Trophoblast cell (in vitro differentiated cells and primary cell): ENCODE measurements at regions not wholly inside any gene's neighbourhood (a gene's known extent, or its start where the extent isn't known, plus 50 kb on each side); places are given as distances from the start of the nearest gene placed in this dataset.
"Not testable (repeated sequence)": the region's sequence is repeated elsewhere in the genome, so short reads cannot be mapped to it uniquely, and the experiment has no call there.

Source experiments
- DNase-seq, 2 donors: peaks; one replicate each; pipeline ENCODE4 v3.0.0-alpha.2; 2016
- H2AFZ ChIP-seq: 2 replicates; pipeline ENCODE4 v1.6.1; 2013; ENCODE audit warnings: low read length, moderate library complexity, mild to moderate bottlenecking; ENCODE audit not compliant: insufficient read depth, poor library complexity
- H2AK5ac ChIP-seq: 2 replicates; pipeline ENCODE4 v1.6.1; 2013; ENCODE audit warnings: mild to moderate bottlenecking, low read length
- H2BK120ac ChIP-seq: 2 replicates; pipeline ENCODE4 v1.6.1; 2013; ENCODE audit warnings: low read length, mild to moderate bottlenecking, moderate library complexity; ENCODE audit not compliant: insufficient read depth, poor library complexity
- H2BK12ac ChIP-seq: 2 replicates; pipeline ENCODE4 v1.6.1; 2013; ENCODE audit warnings: mild to moderate bottlenecking, low read length, moderate library complexity
- H2BK5ac ChIP-seq: 2 replicates; pipeline ENCODE4 v1.6.1; 2013; ENCODE audit warnings: low read length, low read depth, moderate library complexity, mild to moderate bottlenecking; ENCODE audit not compliant: poor library complexity
- H3K14ac ChIP-seq: 2 replicates; pipeline ENCODE4 v1.6.1; 2013; ENCODE audit warnings: mild to moderate bottlenecking, low read length
- H3K18ac ChIP-seq: 2 replicates; pipeline ENCODE4 v1.6.1; 2013; ENCODE audit warnings: mild to moderate bottlenecking, low read length
- H3K23ac ChIP-seq: 2 replicates; pipeline ENCODE4 v1.6.1; 2013; ENCODE audit warnings: low read length
- H3K27ac ChIP-seq: 2 replicates; pipeline ENCODE4 v1.5.1; 2013; ENCODE audit warnings: low read depth, mild to moderate bottlenecking, inconsistent platforms, low read length, moderate library complexity
- H3K27me3 ChIP-seq: 2 replicates; pipeline ENCODE4 v1.6.1; 2013; ENCODE audit warnings: inconsistent platforms, mild to moderate bottlenecking, low read length, moderate library complexity; ENCODE audit not compliant: insufficient read depth
- H3K36me3 ChIP-seq, 2 experiments: 1 replicate in 1 of 2; 2 replicates in 1 of 2; pipeline ENCODE4 v1.6.1; 2013; ENCODE audit warnings: low read length in 2 of 2, mild to moderate bottlenecking in 2 of 2, moderate library complexity in 1 of 2; ENCODE audit not compliant: insufficient read depth in 2 of 2, control insufficient read depth in 1 of 2
- H3K4ac ChIP-seq: 2 replicates; pipeline ENCODE4 v1.6.1; 2013; ENCODE audit warnings: low read depth, mild to moderate bottlenecking, low read length, moderate library complexity
- H3K4me1 ChIP-seq, 2 experiments: 1 replicate in 1 of 2; 2 replicates in 1 of 2; pipeline ENCODE4 v1.6.1; 2013; ENCODE audit warnings: low read length in 2 of 2, mild to moderate bottlenecking in 2 of 2, moderate library complexity in 1 of 2; ENCODE audit not compliant: insufficient read depth in 2 of 2, control insufficient read depth in 1 of 2
- H3K4me2 ChIP-seq: 2 replicates; pipeline ENCODE4 v1.6.1; 2013; ENCODE audit warnings: inconsistent platforms, mild to moderate bottlenecking, low read length, moderate library complexity
- H3K4me3 ChIP-seq: 2 replicates; pipeline ENCODE4 v1.5.1; 2013; ENCODE audit warnings: mild to moderate bottlenecking, low read depth, low read length, inconsistent platforms
- H3K79me1 ChIP-seq: one replicate; pipeline ENCODE4 v1.6.1; 2013; ENCODE audit warnings: low read length
- H3K79me2 ChIP-seq: 2 replicates; pipeline ENCODE4 v1.6.1; 2013; ENCODE audit warnings: low read length, mild to moderate bottlenecking; ENCODE audit not compliant: control insufficient read depth, insufficient read depth, poor library complexity
- H3K9ac ChIP-seq: 2 replicates; pipeline ENCODE4 v1.6.1; 2013; ENCODE audit warnings: mild to moderate bottlenecking, low read length
- H3K9me3 ChIP-seq: 2 replicates; pipeline ENCODE4 v1.6.1; 2013; ENCODE audit warnings: low read depth, mild to moderate bottlenecking, control low read depth, inconsistent platforms, low read length; ENCODE audit not compliant: insufficient read depth
- H4K12ac ChIP-seq: 2 replicates; pipeline ENCODE4 v1.6.1; 2013; ENCODE audit warnings: low read depth, mild to moderate bottlenecking, low read length, moderate library complexity
- H4K8ac ChIP-seq: 2 replicates; pipeline ENCODE4 v1.6.1; 2013; ENCODE audit warnings: low read depth, mild to moderate bottlenecking, low read length, moderate library complexity
- H4K91ac ChIP-seq: one replicate; pipeline ENCODE4 v1.6.1; 2013; ENCODE audit warnings: low read depth, mild to moderate bottlenecking, low read length, moderate library complexity
- WGBS: extraction: QIAGEN DNeasy Blood & Tissue Kit; methylation state at CpG from one replicate; pipeline ENCODE4 v1.1.7; 2013; ENCODE audit warnings: missing lambda C conversion rate; ENCODE audit not compliant: insufficient read length, insufficient coverage; ENCODE audit errors: extremely low coverage; 5-methylcytosine and 5-hydroxymethylcytosine counted together

DNA sequence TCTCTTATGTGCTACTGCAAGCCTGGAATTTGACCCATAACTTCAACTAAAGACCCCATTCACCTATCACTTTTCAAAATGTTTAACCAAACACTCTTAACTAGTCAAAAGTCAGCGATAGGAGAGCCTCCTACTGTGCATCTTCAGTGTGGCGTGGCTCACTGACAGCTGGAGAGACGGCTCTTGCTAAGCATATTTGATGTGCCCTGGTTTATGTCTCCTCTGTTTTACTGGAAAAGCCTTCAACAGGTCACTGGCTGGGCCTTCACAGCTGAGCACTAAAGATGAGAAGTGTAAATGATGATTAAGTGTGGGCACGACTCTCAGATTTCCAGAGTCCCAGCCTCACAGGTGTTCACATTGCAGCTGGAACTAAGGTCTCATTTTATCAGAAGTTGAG is 472.1 kb downstream of the SEMA3D start:
- WGBS = no CpG with 5 or more reads among the region's 4 CpGs
- H3K27me3 ChIP-seq = no peaks in the 10 kb centered on the region
- DNase-seq = no peak
- no peaks in the 10 kb centered on the region for H3K79me2 ChIP-seq
- no peak overlapping the region for H2AK5ac ChIP-seq
- H2BK120ac ChIP-seq = no peak overlapping the region
- no peak overlapping the region for H4K12ac ChIP-seq
- H4K8ac ChIP-seq = no peak overlapping the region
- no peaks in the 10 kb centered on the region for H3K36me3 ChIP-seq
- no peaks in the 10 kb centered on the region for H3K9me3 ChIP-seq
- no peak overlapping the region for H3K4me2 ChIP-seq
- no peak overlapping the region for H3K14ac ChIP-seq
- H3K4ac ChIP-seq = no peak overlapping the region
- no peak overlapping the region for H3K18ac ChIP-seq
- no peak overlapping the region for H3K23ac ChIP-seq
- no peak overlapping the region for H3K27ac ChIP-seq
- H3K9ac ChIP-seq = no peak overlapping the region
- no peak overlapping the region for H2AFZ ChIP-seq
- H2BK12ac ChIP-seq = no peak overlapping the region
- no peak overlapping the region for H2BK5ac ChIP-seq
- no peaks in the 10 kb centered on the region for H3K4me1 ChIP-seq
- H3K4me3 ChIP-seq = no peak overlapping the region
- H3K79me1 ChIP-seq = no peaks in the 10 kb centered on the region
- no peak overlapping the region for H4K91ac ChIP-seq

GRCh38 chr7:84712374-84713121 is 474.3 kb downstream of the SEMA3D start:
- no peak overlapping the region for H3K18ac ChIP-seq
- H3K4me1 ChIP-seq = no peaks in the 10 kb centered on the region
- no peaks in the 10 kb centered on the region for H3K79me1 ChIP-seq
- no peak overlapping the region for H2BK12ac ChIP-seq
- no peak overlapping the region for H3K4me2 ChIP-seq
- H3K36me3 ChIP-seq = no peaks in the 10 kb centered on the region
- H2AK5ac ChIP-seq = no peak overlapping the region
- H2BK5ac ChIP-seq = no peak overlapping the region
- no peak overlapping the region for H3K23ac ChIP-seq
- H3K4me3 ChIP-seq = no peak overlapping the region
- no peak overlapping the region for H2BK120ac ChIP-seq
- H4K91ac ChIP-seq = no peak overlapping the region
- no peak overlapping the region for H3K9ac ChIP-seq
- no peak overlapping the region for H3K4ac ChIP-seq
- no CpG with 5 or more reads among the region's 4 CpGs for WGBS
- H3K14ac ChIP-seq = no peak overlapping the region
- no peaks in the 10 kb centered on the region for H3K27me3 ChIP-seq
- no peak overlapping the region for H4K12ac ChIP-seq
- no peak overlapping the region for H3K27ac ChIP-seq
- no peaks in the 10 kb centered on the region for H3K79me2 ChIP-seq
- no peaks in the 10 kb centered on the region for H3K9me3 ChIP-seq
- DNase-seq = no peak
- H2AFZ ChIP-seq = no peak overlapping the region
- no peak overlapping the region for H4K8ac ChIP-seq

DNA sequence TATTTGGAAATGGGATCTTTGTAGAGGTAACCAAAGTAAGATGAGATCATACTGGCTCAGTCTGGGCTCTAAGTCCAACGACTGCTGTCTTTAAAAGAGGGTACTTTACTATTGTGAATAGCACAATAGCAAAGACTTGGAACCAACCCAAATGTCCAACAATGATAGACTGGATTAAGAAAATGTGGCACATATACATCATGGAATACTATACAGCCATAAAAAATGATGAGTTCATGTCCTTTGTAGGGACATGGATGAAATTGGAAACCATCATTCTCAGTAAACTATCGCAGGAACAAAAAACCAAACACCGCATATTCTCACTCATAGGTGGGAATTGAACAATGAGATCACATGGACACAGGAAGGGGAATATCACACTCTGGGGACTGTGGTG is 476.3 kb downstream of the SEMA3D start:
- not testable (repeated sequence) for H2BK120ac ChIP-seq, H4K8ac ChIP-seq, H3K14ac ChIP-seq, H3K4ac ChIP-seq, H4K91ac ChIP-seq, H3K23ac ChIP-seq, H4K12ac ChIP-seq, DNase-seq, H3K9me3 ChIP-seq, H3K27ac ChIP-seq, H3K27me3 ChIP-seq, H3K79me1 ChIP-seq, H3K79me2 ChIP-seq, H3K9ac ChIP-seq, H3K4me2 ChIP-seq, H3K36me3 ChIP-seq, H3K4me1 ChIP-seq, H2AK5ac ChIP-seq, H2BK12ac ChIP-seq, H2AFZ ChIP-seq, H2BK5ac ChIP-seq, H3K4me3 ChIP-seq, H3K18ac ChIP-seq
- WGBS = no CpG with 5 or more reads among the region's 3 CpGs

GRCh38 chr7:84705706-84706105 is 481.1 kb downstream of the SEMA3D start:
- H3K27ac ChIP-seq = no peak overlapping the region
- no peaks in the 10 kb centered on the region for H3K36me3 ChIP-seq
- no peaks in the 10 kb centered on the region for H3K79me2 ChIP-seq
- no peak overlapping the region for H3K4ac ChIP-seq
- peaks cover 0 to 3% of the 10 kb centered on the region in 2 experiments for H3K4me1 ChIP-seq
- H3K23ac ChIP-seq = no peak overlapping the region
- no peak overlapping the region for H2BK5ac ChIP-seq
- H3K9me3 ChIP-seq = no peaks in the 10 kb centered on the region
- no peak overlapping the region for H2AK5ac ChIP-seq
- no peak overlapping the region for H3K4me2 ChIP-seq
- H3K18ac ChIP-seq = no peak overlapping the region
- H2BK12ac ChIP-seq = no peak overlapping the region
- H3K9ac ChIP-seq = no peak overlapping the region
- H3K27me3 ChIP-seq = no peaks in the 10 kb centered on the region
- H4K8ac ChIP-seq = no peak overlapping the region
- H3K79me1 ChIP-seq = no peaks in the 10 kb centered on the region
- no peak overlapping the region for H4K91ac ChIP-seq
- no peak overlapping the region for H3K4me3 ChIP-seq
- no peak overlapping the region for H2BK120ac ChIP-seq
- H2AFZ ChIP-seq = no peak overlapping the region
- H4K12ac ChIP-seq = no peak overlapping the region
- DNase-seq = no peak
- H3K14ac ChIP-seq = no peak overlapping the region
- no CpG with 5 or more reads among the region's 1 CpG for WGBS
